GM12878 (cell line): ENCODE measurements at regions not wholly inside any gene's neighbourhood (a gene's known extent, or its start where the extent isn't known, plus 50 kb on each side); places are given as distances from the start of the nearest gene placed in this dataset.

Experiments
- BACH1 ChIP-seq: fragments of 450-650 bp; IDR thresholded peaks from 2 replicates; pipeline ENCODE4 v1.6.1; 2017; ENCODE audit warnings: mild to moderate bottlenecking, borderline replicate concordance
- BHLHE40 ChIP-seq, 2 experiments: fragments of 450-650 bp in 1 of 2; IDR thresholded peaks; 2 replicates each; pipeline ENCODE4 v1.6.1; 2011 to 2017; ENCODE audit warnings: low read depth in 2 of 2, borderline replicate concordance in 1 of 2, improper control_type of control experiment in 1 of 2, low read length in 1 of 2, mild to moderate bottlenecking in 1 of 2
- CTCF ChIP-seq, 3 experiments: IDR thresholded peaks in 2 of 3; conservative IDR thresholded peaks in 1 of 3; 2 replicates each; pipeline ENCODE4 v1.5.1; 2011; ENCODE audit warnings: low read depth in 3 of 3, low read length in 3 of 3, mild to moderate bottlenecking in 3 of 3, control low read depth in 2 of 3, moderate library complexity in 2 of 3, inconsistent platforms in 1 of 3, mixed read lengths in 1 of 3; ENCODE audit not compliant: control insufficient read depth in 2 of 3, insufficient read depth in 1 of 3; ENCODE audit errors: extremely low read depth in 1 of 3
- MAX ChIP-seq: IDR thresholded peaks from 2 replicates; pipeline ENCODE4 v1.6.1; 2012; ENCODE audit warnings: low read depth, low read length, improper control_type of control experiment
- NFYA ChIP-seq: IDR thresholded peaks from 2 replicates; pipeline ENCODE4 v1.6.1; 2011; ENCODE audit warnings: low read depth, mild to moderate bottlenecking, low read length, improper control_type of control experiment, borderline replicate concordance
- POLR2A ChIP-seq: IDR thresholded peaks from 2 replicates; pipeline ENCODE4 v1.6.1; 2011; ENCODE audit warnings: low read depth, mild to moderate bottlenecking, low read length
- RAD21 ChIP-seq: IDR thresholded peaks from 2 replicates; pipeline ENCODE4 v1.6.1; 2011; ENCODE audit warnings: mild to moderate bottlenecking, low read depth, low read length, moderate library complexity; ENCODE audit not compliant: insufficient read depth

- TF ChIP-seq RAD21 (no peak), CTCF (IDR thresholded peaks at IDR 0.05 in 2 of 3, conservative IDR thresholded peaks at IDR 0.05 in 1 of 3; ENCODE audit: control insufficient read depth in 2 of 3, extremely low read depth in 1 of 3, insufficient read depth in 1 of 3, low read depth in 3 of 3, low read length in 3 of 3) (no peak), NFYA (no peak), MAX (no peak), POLR2A (no peak), BHLHE40 (IDR thresholded peaks at IDR 0.05; ENCODE audit: borderline replicate concordance in 1 of 2, low read depth in 2 of 2, low read length in 1 of 2) (no peak), BACH1 (no peak)
These were observed 404.3 kb downstream of the IRX1 start for GRCh38 chr5:3999929-4000328.
